ENCODE measurements at regions not wholly inside any gene's neighbourhood (a gene's known extent, or its start where the extent isn't known, plus 50 kb on each side); places are given as distances from the start of the nearest gene placed in this dataset.

DNA sequence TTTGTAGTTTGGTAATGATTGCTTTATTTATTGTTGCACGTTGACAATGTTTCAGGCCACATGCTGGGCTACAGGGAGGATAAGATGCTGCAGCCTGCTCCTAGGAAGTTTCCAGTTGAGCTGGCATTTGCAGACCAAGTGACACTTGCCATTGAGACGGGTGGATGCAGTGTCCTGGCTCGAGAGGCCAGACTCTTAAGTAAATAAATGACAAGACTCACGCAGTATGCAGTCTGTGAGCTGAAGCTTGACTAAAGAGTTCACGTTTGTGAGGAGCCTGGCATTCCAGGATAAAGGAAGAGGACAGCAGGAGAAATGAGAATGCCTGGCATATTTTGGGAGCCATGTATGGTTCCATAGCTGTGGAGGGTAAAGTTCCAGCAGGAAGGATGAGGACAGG lies 105.8 kb downstream of the BAMBI start:
- no peak for DNase-seq

- DNase-seq, result no peak
These were observed 107.7 kb downstream of the BAMBI start for GRCh38 chr10:28785018-28785417.

- DNase-seq, result no peak
These were observed 110.9 kb downstream of the BAMBI start for GRCh38 chr10:28788252-28788651.

DNA sequence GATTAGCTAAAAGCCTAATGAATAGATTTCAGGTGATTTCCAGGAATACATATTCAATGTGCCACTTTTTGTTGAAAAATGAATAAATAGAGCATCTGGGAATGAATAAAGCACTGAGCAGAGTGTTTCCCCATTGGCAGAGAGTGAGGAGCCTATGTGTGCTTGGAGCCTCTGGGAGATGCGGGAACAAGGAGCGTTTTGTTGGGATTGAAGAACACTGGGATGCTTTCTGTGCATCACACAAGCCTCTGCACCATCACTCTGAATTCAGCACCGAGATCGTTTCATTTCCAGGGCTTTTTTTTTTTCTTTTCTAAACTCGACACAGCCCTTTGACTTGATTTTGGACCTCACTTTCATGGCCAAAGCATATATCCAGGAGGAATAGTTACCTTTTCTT lies 111.4 kb downstream of the BAMBI start:
- no peak for DNase-seq

DNA sequence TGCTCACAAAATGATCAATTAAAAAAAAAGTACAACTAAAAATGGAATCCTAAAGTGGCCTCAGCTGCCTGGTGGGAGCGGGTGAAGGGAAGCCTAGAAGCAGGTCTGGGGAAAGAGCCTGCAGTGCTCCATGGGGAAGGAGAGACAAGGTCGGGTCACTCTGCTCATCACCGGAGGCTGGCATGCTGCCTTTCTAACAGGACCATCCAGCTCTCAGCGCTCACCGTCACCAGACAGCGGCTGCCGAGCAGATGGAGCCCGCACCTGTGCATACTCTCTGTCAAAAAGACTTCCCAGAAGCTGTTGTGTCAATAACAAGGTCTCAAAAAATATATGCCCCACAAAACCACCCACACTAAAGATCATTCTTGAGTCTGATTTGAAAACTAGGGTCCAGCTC lies 112.8 kb downstream of the BAMBI start:
- DNase-seq, result no peak

GRCh38 chr10:28793482-28793881 lies 116.2 kb downstream of the BAMBI start:
- DNase-seq, result no peak

- no peak for DNase-seq
These were observed 117.7 kb downstream of the BAMBI start for GRCh38 chr10:28794986-28795385.

DNA sequence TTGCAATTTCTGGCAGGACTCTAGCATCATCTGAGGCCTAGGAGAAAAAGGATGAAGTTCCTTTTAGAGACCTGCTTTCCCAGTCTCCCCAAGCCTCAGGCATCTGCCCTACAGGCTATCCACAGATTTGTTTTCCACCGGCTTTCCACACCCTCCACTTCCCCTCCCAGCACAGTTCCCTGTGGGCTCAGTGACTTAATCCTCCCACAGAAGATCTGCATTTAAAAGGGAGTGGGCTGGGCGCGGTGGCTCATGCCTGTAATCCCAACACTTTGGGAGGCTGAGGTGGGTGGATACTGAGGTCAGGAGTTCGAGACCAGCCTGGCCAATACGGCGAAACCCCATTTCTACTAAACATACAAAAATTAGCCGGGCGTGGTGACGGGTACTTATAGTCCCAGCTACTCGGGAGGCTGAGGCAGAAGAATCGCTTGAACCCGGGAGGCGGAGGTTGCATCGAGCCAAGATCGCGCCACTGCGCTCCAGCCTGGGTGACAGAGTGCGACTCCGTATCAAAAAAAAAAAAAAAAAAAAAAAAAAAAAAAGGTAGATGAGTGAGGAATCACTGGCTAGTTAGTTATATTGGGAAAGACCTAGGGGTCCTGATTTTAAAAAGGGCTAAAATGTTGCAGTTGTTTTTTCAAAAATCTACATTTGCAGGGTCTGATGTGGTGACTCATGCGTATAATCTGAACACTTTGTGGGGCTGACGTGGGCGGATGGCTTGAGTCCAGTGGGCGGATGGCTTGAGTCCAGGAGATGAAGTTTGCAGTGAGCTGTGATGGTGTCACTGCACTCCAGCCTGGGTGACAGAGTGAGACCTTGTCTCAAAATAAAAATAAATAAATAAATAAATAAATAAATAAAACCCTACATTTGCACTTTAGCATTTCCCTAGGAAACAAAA lies 119.5 kb downstream of the BAMBI start:
- DNase-seq, result peak in 1 of 2 donors; percentile 46

- DNase-seq, result no peak
These were observed 120.6 kb downstream of the BAMBI start for GRCh38 chr10:28797904-28798371.

DNA sequence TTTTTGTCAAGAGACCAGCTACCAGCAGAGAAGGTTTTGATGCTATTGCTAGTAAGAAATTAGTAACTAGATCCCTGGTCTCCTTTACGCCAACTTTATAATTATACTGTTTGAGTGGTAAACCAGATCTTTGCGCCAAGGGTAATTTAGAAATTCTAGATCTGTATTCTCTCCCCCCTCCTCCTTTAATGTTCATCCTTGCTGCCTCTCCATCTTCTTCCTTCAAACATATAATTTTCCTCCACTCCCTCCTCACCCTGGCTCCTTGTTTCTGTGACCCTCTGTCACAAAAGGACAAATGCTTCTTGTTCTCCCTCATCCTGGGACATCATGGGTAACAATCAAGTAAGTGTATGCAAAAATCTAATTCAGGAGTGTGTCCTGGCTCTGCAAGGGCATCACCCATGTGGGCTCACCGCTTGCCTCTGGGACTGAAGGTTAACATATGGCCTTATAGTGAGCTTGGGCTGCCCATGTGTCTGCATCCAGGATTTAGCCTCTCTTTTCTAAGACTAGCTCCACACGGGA lies 121.2 kb downstream of the BAMBI start:
- no peak for DNase-seq

- no peak for DNase-seq
These were observed 121.6 kb downstream of the BAMBI start for GRCh38 chr10:28798964-28799363.

GRCh38 chr10:28800144-28800543 lies 122.8 kb downstream of the BAMBI start:
- no peak for DNase-seq

DNA sequence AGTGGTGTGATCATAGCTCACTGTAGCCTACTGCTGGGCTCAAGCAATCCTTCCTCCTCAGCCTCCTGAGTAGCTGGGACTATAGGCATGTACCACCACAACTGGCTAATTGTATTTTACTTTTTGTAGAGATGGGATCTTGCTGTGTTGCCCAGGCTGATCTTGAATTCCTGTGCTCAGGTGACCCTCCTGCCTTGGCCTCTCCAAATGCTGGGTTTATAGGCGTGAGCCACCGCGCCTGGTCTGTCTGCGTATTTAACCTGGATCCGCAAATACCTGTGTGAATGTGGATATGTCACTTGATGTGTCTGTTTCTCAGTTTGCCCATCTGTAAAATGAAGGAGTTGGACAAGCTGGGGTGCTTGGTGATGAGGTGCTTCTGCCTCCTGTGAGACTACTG lies 123.9 kb downstream of the BAMBI start:
- DNase-seq, result no peak

GRCh38 chr10:28801869-28802268 lies 124.5 kb downstream of the BAMBI start:
- no peak for DNase-seq

- DNase-seq, result no peak
These were observed 128.1 kb downstream of the BAMBI start for GRCh38 chr10:28805390-28805789.

DNA sequence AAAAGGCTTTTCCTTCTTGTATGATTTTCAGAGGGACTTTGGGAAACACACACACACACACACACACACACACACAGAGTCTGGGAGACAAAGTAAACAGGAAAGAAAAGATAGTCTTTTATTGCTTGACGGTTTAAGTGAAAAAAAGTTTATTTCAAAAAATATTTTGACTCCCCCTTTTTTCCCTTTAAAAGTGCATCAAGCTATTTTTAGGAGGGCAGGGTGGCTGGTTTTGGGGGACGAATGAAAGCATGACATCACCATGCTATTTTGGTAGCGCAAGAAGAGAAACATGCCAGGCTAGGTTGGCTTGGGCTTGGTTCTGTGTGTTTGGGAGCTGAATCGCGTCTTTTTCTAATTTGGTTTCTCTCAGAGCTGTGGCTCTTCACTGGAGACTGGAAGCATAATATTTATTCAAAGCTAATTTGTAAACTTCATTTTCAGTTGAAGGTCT lies 129.2 kb downstream of the BAMBI start:
- DNase-seq, result no peak

DNA sequence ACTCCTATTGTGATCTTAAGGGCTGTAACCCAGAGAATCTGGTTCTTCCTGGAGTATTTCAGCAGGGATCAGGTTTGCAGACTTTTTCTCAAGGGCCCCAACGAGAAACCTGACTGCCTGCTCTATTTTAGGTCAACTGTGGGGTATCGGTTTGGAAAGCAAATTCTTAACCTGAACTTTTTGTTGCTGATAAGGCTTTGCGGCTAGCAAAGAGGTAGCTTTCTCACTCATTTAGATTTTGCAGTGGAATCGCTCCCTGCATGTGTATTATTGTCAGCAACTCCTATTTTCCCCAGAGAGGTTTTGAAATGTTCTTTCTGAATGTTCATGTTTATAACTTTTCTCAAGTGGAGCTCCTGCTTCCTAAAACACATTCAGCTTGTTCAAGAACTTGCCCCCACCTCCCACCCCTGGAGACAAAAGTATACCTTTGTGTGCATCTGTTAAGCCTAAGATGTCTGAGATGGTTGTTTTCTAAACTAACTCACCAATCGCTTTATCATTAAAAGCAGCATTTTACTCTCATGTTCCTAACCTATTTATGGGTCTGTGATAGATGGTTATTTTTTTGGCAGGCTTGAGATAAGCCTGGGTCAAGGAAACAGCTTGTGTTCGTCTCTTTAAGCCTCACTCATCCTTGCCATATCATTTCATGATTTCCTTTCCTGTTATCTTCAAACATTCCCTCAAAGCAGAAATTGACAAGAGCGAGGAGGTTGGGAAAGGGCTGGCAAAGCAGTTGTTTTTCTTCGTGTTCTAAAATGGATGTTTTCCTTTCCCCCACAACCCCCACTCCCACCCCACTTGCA lies 129.8 kb downstream of the BAMBI start:
- DNase-seq, result no peak

DNA sequence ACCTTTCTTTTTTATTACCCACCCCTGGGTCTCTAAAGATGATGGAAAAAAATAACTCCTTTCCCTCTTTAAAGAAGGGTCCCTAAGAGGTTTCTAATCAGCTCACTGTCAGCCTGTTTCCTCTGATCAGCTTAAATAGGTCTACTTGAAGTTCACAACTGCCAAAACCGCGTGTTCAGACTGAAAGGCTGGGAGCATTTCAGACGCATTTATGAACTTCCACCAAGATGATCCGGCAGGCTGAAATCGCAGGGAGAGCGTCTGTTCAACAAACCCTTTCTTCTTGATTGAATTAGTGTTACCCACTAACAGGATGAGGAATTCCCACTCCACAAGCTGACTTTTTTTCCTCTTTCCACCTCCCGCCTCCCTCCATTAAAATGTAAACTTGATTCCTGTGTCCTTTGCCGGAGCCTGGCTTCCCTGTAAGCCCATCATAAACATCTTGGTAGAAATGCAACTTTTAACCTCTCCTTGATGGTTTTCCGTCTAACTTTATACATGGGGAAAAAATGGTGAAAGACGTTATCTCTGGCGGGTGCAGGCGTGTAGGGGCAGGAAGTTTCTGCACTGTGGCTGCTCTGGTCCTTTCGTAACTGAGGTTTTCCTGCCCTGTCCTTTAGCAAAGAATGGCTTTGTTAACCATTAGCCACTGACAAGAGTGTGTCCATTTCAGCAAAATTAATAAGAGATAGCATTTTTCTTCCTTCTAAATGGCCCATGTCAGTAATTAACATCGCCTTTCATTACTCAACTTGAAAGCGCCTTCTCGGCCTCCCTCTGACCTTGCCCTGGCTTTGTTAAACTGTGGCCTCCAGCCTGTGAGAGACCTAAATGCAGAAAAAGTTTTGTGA lies 130.7 kb downstream of the BAMBI start:
- peak in 1 of 2 donors; percentile 21 for DNase-seq

DNA sequence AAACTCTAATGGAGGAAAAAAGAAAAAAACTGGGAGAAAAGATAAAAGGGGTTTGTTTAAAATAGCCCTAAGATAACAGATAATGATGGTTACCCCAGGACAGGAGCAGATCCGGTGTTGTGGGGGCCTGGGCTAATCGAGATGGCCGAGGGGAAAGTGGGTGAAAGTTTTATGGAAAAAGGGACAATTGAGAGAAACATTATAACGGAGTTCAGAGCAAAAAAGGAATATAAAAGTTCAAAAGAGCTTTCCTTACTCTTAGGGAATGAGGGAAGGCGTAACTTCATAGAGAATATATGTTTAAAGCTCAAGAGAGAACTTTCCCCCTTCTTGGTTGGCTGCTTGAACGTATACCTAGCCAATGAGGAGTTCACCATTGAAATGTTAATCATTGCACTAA lies 131.4 kb downstream of the BAMBI start:
- no peak for DNase-seq

DNA sequence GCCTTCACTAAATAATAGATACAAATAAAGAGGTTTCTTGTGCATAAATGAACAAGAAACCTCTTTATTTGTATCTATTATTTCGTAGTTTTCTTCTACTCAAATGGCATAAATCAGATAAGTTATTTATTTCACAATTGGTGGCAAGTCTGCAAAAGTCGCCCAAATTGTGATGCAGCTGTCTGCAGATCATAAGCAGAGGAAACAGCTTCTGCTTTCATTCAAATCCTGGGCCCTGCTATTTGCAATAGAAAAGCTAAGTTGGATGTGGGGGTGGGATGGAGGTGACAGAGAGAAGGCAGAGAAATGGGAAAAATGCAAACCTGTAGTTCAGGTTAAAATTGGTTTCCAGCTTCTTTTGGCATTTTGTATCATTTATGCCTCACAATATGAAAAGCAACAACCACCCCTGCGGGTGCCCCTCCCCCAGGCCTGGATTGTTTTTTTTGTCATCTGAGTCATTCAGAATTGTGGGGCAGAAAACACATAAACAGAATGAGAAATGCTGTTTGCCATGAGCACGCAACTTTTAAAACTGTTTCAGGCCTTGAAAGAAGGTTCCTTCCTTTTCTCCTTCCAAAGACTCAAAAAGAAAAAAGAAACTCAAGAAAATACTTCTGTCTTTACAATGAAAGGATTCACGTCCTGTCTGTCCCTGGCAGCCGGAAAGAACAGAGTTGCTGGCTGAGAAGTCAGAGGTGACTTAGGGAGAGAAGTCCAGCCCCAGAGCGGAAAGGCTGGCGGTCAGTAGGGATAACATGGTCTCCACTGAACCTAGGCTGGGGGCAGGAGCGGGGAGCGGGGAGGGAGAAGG lies 132.9 kb downstream of the BAMBI start:
- peak; percentile 3 to 34 for DNase-seq

DNA sequence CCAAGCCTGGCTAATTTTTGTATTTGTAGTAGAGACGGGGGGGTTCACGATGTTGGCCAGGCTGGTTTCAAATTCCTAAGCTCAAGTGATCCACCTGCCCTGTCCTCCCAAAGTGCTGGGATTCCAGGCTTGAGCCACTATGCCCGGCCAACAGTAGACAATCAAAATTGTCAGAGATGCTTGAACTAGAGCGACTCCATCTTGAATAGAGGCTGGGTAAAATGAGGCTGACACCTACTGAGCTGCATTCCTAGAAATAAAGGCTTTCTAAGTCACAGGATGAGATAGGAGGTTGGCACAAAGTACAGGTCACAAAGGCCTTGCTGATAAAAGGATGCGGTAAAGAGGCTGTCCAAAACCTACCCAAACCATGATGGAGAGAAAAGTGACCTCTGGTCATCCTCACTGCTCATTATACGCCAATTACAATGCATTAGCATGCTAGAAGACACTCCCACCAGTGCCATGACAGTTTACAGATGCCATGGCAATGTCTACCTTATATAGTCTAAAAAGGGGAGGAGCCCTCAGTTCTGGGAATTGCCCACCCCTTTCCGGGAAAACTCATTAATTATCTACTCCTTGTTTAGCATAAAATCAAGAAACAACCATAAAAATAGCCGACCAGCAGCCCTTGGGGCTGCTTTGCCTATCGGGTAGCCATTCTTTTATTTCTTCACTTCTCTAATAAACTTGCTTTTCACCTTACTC lies 134.5 kb downstream of the BAMBI start:
- no peak for DNase-seq

All from inflammatory macrophage (primary cell).